ENCODE measurements at regions not wholly inside any gene's neighbourhood (a gene's known extent, or its start where the extent isn't known, plus 50 kb on each side); places are given as distances from the start of the nearest gene placed in this dataset.
"Not testable (repeated sequence)": the region's sequence is repeated elsewhere in the genome, so short reads cannot be mapped to it uniquely, and the experiment has no call there.

GRCh38 chr11:129729216-129729615, 86.4 kb upstream of the TMEM45B start:
- DNase-seq (ENCODE audit: low spot score): no peak

- no peak for DNase-seq (ENCODE audit: low spot score)
Observed at GRCh38 chr11:129729823-129730222, 85.8 kb upstream of the TMEM45B start.

GRCh38 chr11:129731316-129731715, 84.3 kb upstream of the TMEM45B start:
- no peak for DNase-seq (ENCODE audit: low spot score)

- DNase-seq (ENCODE audit: low spot score): no peak
Observed at GRCh38 chr11:129732941-129733340, 82.7 kb upstream of the TMEM45B start.

GRCh38 chr11:129733384-129733783, 82.3 kb upstream of the TMEM45B start:
- no peak for DNase-seq (ENCODE audit: low spot score)

GRCh38 chr11:129733981-129734380, 81.7 kb upstream of the TMEM45B start:
- no peak for DNase-seq (ENCODE audit: low spot score)

- no peak for DNase-seq (ENCODE audit: low spot score)
Observed at GRCh38 chr11:129734654-129735053, 81.0 kb upstream of the TMEM45B start.

- DNase-seq (ENCODE audit: low spot score): no peak
Observed at GRCh38 chr11:129737831-129738230, 77.8 kb upstream of the TMEM45B start.

- no peak for DNase-seq (ENCODE audit: low spot score)
Observed at GRCh38 chr11:129738242-129738641, 77.4 kb upstream of the TMEM45B start.

- no peak for DNase-seq (ENCODE audit: low spot score)
Observed at GRCh38 chr11:129739339-129739738, 76.3 kb upstream of the TMEM45B start.

- no peak for DNase-seq (ENCODE audit: low spot score)
Observed at GRCh38 chr11:129740125-129740719, 75.4 kb upstream of the TMEM45B start.

GRCh38 chr11:129743112-129743815, 72.4 kb upstream of the TMEM45B start:
- no peak for DNase-seq (ENCODE audit: low spot score)

GRCh38 chr11:129747071-129747470, 68.6 kb upstream of the TMEM45B start:
- no peak for DNase-seq (ENCODE audit: low spot score)

GRCh38 chr11:129749141-129749540, 66.5 kb upstream of the TMEM45B start:
- DNase-seq (ENCODE audit: low spot score): no peak

GRCh38 chr11:129750343-129751292, 65.0 kb upstream of the TMEM45B start:
- peak; percentile 72 for DNase-seq (ENCODE audit: low spot score)

- no peak for DNase-seq (ENCODE audit: low spot score)
Observed at GRCh38 chr11:129751511-129751910, 64.1 kb upstream of the TMEM45B start.

- DNase-seq (ENCODE audit: low spot score): not testable (repeated sequence)
Observed at GRCh38 chr11:129763569-129763968, 52.1 kb upstream of the TMEM45B start.

- not testable (repeated sequence) for DNase-seq (ENCODE audit: low spot score)
Observed at GRCh38 chr11:129764204-129764603, 51.4 kb upstream of the TMEM45B start.
